ENCODE measurements at regions not wholly inside any gene's neighbourhood (a gene's known extent, or its start where the extent isn't known, plus 50 kb on each side); places are given as distances from the start of the nearest gene placed in this dataset.

DNA sequence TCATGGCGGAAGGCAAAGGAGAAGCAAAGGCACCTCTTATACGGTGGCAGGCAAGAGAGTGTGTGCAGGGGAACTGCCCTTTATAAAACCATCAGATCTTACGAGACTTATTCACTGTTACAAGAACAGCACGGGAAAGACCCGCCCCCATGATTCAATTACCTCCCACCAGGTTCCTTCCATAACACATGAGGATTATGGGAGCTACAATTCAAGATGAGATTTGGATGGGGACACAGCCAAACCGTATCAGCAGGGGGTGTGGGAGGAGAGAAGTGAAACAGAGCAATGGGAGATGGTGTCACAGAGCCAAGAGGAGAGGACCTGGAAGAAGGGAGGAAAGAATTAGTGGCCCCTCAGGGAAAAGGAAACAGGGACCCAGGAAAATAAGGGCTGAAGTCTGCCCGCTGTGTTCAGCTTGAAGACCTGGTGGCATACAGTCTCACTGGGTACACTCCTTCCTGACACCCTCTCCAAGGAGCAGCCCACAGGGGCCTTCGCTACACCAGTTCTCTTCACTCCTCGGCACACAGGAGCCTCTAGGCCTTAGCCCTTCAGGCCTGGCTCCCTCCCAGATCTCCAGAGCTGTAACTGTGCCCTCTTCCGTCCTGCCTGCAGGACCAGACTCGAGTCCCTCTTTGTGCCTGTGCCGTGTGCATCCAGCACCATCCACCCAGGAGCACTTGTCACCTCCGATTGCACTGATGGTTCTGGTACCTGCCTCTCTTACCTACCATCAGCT, 262.1 kb downstream of the EIPR1 start:
- TF ChIP-seq, protein P1, sequence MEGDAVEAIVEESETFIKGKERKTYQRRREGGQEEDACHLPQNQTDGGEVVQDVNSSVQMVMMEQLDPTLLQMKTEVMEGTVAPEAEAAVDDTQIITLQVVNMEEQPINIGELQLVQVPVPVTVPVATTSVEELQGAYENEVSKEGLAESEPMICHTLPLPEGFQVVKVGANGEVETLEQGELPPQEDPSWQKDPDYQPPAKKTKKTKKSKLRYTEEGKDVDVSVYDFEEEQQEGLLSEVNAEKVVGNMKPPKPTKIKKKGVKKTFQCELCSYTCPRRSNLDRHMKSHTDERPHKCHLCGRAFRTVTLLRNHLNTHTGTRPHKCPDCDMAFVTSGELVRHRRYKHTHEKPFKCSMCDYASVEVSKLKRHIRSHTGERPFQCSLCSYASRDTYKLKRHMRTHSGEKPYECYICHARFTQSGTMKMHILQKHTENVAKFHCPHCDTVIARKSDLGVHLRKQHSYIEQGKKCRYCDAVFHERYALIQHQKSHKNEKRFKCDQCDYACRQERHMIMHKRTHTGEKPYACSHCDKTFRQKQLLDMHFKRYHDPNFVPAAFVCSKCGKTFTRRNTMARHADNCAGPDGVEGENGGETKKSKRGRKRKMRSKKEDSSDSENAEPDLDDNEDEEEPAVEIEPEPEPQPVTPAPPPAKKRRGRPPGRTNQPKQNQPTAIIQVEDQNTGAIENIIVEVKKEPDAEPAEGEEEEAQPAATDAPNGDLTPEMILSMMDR (IDR thresholded peaks at IDR 0.05; ENCODE audit: low read depth, low read length): no peak
- TF ChIP-seq EZH2phosphoT487 (IDR thresholded peaks at IDR 0.05; ENCODE audit: low read depth): no peak
